ENCODE measurements at regions not wholly inside any gene's neighbourhood (a gene's known extent, or its start where the extent isn't known, plus 50 kb on each side); places are given as distances from the start of the nearest gene placed in this dataset.

DNA sequence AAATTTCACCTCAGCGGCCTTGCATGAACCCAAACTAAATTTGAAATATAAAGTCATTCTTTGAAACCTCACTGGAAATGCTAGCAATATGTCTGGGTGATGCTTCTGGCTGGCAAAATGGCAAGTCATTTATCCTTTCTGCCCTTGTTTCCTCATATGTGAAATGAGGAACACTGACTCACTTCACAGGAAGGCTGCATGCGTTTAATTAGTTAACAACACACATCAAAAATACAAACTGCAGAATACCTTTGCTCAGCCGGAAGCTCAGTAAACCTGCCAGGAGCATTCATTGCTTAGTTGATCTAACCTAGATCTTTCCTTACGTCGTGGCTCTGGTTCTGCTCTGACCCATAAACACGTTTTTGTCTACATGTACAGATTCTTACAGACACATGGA lies 214.2 kb upstream of the ACVR2A start:
- Mint-ChIP-seq H3K27ac (no peak overlapping the region), H3K4me1 (peaks cover 12% of the 10 kb centered on the region), H3K9me3 (no peaks in the 10 kb centered on the region), H3K36me3 (ENCODE audit: low read depth) (no peaks in the 10 kb centered on the region), H3K27me3 (ENCODE audit: low read depth) (no peaks in the 10 kb centered on the region), H3K4me3 (no peak overlapping the region)
- TF ChIP-seq, protein P1, sequence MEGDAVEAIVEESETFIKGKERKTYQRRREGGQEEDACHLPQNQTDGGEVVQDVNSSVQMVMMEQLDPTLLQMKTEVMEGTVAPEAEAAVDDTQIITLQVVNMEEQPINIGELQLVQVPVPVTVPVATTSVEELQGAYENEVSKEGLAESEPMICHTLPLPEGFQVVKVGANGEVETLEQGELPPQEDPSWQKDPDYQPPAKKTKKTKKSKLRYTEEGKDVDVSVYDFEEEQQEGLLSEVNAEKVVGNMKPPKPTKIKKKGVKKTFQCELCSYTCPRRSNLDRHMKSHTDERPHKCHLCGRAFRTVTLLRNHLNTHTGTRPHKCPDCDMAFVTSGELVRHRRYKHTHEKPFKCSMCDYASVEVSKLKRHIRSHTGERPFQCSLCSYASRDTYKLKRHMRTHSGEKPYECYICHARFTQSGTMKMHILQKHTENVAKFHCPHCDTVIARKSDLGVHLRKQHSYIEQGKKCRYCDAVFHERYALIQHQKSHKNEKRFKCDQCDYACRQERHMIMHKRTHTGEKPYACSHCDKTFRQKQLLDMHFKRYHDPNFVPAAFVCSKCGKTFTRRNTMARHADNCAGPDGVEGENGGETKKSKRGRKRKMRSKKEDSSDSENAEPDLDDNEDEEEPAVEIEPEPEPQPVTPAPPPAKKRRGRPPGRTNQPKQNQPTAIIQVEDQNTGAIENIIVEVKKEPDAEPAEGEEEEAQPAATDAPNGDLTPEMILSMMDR (IDR thresholded peaks at IDR 0.05; ENCODE audit: unreplicated experiment in 3 of 3), result no peak

DNA sequence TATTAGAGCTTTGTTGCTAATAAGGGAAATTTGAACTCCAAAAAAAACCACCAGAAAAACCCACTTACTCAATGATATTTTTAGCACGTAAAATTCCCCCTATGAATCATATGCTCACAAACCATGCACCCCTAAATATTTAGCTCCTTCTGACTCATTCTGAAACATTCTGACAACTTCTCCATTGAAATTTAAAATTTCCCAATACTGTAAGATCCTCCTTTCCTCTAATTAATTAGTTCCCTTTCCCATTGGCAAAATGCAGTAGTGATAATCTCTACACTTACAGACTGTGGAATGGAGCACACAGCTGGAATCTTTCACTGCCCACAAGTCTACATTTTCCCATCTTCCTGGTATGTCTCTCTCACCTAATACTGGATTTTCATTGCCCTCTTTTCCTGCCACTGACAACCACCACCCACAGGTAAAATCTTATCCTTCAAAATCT lies 215.8 kb upstream of the ACVR2A start:
- Mint-ChIP-seq H3K4me1 (peaks cover 9% of the 10 kb centered on the region), H3K9me3 (no peaks in the 10 kb centered on the region), H3K27me3 (ENCODE audit: low read depth) (no peaks in the 10 kb centered on the region), H3K27ac (no peak overlapping the region), H3K4me3 (no peak overlapping the region), H3K36me3 (ENCODE audit: low read depth) (no peaks in the 10 kb centered on the region)
- TF ChIP-seq, protein P1 (IDR thresholded peaks at IDR 0.05; ENCODE audit: unreplicated experiment in 3 of 3), result no peak

DNA sequence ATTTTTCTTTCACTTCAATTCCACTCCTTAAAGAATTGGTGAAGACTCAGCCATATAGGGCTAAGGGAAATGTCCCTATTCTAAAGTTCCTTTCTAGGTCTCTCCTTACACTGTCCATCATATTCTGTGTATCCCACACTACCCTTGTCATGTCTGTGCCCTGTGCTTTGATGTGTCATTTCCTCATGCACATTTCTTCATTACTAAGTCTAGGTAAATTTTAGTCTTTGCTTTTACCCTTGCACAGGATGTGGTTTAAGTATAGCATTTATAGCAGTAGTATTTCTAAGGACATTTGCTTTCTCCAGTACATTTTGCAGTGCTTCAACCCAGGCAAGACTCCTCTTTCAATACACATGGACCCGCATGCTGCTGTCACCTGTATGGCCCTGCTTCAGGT lies 221.5 kb upstream of the ACVR2A start:
- no peaks in the 10 kb centered on the region for H3K9me3 Mint-ChIP-seq
- H3K4me3 Mint-ChIP-seq, result no peak overlapping the region
- TF ChIP-seq, protein P1 (IDR thresholded peaks at IDR 0.05; ENCODE audit: unreplicated experiment in 3 of 3), result no peak
- H3K27ac Mint-ChIP-seq, result no peak overlapping the region
- peaks cover 5% of the 10 kb centered on the region for H3K27me3 Mint-ChIP-seq (ENCODE audit: low read depth)
- no peaks in the 10 kb centered on the region for H3K36me3 Mint-ChIP-seq (ENCODE audit: low read depth)
- peaks cover 5% of the 10 kb centered on the region for H3K4me1 Mint-ChIP-seq

DNA sequence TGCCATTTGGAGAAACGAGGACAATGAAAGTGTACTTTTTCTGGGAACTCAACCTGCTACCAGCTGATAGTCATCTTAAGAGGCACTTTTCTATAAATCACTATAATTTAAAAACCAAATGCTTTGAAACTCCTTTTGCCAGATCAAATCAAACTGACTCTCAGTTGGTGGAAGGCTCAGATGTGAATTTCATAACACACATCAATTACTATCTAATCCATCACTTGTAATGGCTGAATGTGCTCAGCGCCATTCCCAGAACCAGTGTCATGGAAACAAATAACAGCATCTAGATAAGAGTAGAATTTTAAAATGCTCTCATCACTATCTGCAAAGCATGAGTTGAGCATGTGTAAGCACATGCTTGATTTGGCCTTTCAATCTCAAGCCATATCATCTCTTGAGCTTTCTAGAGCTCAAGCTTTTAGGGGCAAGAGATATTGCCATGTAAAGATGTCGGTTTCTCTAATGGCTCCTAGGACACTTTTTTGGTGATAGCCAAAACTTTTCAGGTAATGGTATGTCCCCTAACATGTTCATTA lies 223.1 kb upstream of the ACVR2A start:
- no peaks in the 10 kb centered on the region for H3K36me3 Mint-ChIP-seq (ENCODE audit: low read depth)

DNA sequence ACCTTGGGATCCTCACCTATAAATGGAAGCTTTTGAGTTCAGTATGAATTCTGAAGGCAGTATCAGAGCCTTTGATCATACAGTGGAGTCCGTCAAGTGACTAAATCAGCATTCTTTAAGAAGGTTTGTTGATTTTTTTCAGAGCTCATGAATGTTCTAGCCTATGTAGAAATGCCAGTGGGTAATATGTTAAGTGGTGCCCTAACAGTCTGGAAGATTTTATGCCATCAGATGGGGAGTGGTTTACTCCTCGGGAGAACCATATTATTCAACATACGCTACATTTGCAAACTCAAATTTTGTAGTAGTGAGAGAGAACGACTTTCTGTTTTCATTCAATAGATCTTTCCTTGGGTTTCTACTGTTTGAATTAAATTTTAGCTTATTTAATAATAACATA lies 225.0 kb upstream of the ACVR2A start:
- TF ChIP-seq, protein P1 (IDR thresholded peaks at IDR 0.05; ENCODE audit: unreplicated experiment in 3 of 3), result no peak

More for the DNA sequence above, 223.1 kb upstream of the ACVR2A start:
- Mint-ChIP-seq H3K9me3 (no peaks in the 10 kb centered on the region), H3K27ac (no peak overlapping the region), H3K4me1 (peaks cover 4% of the 10 kb centered on the region), H3K4me3 (no peak overlapping the region), H3K27me3 (ENCODE audit: low read depth) (peaks cover 5% of the 10 kb centered on the region)
- TF ChIP-seq, protein P1 (IDR thresholded peaks at IDR 0.05; ENCODE audit: unreplicated experiment in 3 of 3), result no peak

DNA sequence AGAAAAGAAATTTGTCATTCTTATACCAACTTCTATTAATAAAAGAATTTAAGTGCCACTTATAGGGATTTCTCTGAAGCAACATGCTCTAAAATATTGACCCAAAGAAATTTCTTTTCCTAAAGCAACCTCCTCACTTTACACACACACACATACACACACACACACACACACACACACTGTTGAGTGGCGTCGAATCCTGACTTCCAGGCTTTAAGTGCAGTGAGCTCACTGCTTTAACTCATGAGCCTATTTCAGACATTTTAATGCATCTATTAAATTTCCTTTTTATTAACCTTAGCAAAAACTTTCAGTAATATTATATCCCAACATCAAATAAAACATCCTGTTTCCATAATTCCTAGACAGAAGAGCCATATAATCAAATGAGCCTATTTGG lies 229.1 kb upstream of the ACVR2A start:
- no peaks in the 10 kb centered on the region for H3K9me3 Mint-ChIP-seq
- H3K4me3 Mint-ChIP-seq, result no peak overlapping the region
- H3K36me3 Mint-ChIP-seq (ENCODE audit: low read depth), result no peaks in the 10 kb centered on the region
- H3K27me3 Mint-ChIP-seq (ENCODE audit: low read depth), result peaks cover 5% of the 10 kb centered on the region
- H3K27ac Mint-ChIP-seq, result peak overlapping the region; percentile 38 to 70 (median 65)
- peaks cover 53% of the 10 kb centered on the region for H3K4me1 Mint-ChIP-seq
- TF ChIP-seq, protein P1 (IDR thresholded peaks at IDR 0.05; ENCODE audit: unreplicated experiment in 3 of 3), result no peak

More for the DNA sequence above, 225.0 kb upstream of the ACVR2A start:
- Mint-ChIP-seq H3K4me3 (no peak overlapping the region), H3K9me3 (no peaks in the 10 kb centered on the region), H3K27me3 (ENCODE audit: low read depth) (peaks cover 5% of the 10 kb centered on the region), H3K27ac (no peak overlapping the region), H3K4me1 (peaks cover 23% of the 10 kb centered on the region), H3K36me3 (ENCODE audit: low read depth) (no peaks in the 10 kb centered on the region)
